HS-5 (cell line): ENCODE measurements at regions not wholly inside any gene's neighbourhood (a gene's known extent, or its start where the extent isn't known, plus 50 kb on each side); places are given as distances from the start of the nearest gene placed in this dataset.
A peak's percentile ranks its signal among the peaks of the same experiment; 100 is the strongest.

ENCODE experiments used
- DNase-seq: peaks from one replicate; pipeline ENCODE4 v3.0.0-alpha.2; 2012; ENCODE audit warnings: low read depth

DNA sequence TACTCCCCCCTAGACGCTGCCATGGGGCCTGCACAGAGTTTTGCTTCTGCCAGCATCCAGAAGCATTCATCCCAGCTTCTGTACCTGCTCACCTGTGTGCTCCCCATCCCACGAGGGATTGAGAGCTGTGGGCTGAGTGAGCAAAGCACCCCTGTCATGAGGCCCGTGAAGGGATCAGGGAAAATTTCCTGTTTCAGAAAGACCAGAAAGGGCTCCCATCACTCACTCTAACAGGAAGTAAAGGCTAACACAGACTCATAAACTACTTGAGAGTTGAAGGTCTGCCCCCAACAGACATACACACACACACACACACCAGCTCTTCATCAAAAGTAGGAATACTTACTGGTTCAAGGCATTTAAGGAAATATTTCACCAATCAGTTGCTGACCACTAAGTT, 256.5 kb upstream of the NT5E start:
- no peak for DNase-seq

DNA sequence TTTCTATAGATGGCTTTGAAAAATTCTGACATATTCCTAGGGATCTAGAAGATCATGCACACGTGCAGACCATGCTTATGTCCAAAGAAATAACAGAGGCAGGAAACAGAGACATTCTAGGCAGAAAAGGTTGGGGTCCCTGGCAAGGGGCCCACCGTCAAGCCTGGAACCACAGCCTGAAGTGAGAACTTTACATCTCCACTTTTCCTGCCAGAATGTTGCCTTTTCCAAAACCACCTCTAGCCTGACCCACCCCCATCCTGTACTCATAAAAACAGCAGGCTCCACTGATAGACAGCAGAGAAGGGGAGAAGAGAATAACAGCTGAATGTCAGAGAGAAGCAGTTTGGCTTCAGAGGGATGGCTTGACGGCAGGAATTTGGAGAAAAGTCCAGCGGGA, 257.3 kb upstream of the NT5E start:
- no peak for DNase-seq

DNA sequence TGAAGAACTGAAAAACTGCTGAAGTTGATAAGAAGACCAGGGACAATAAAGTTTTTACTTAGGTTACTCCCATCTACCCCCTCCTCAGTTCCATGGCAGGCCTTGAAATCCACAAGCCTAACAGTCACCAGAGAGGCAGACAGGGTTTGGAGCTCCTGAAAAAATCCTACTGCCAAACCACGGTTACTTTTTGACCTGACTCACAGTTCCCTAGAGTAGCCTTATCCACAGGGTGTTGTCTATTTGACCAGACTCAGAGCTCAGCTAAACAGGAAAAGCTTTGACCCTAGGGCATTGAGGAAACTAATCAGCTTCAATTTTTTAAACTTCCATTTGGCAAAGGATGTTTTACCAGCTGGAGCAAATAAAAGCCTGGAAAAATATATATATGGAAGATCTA, 257.7 kb upstream of the NT5E start:
- peak; percentile 44 for DNase-seq

DNA sequence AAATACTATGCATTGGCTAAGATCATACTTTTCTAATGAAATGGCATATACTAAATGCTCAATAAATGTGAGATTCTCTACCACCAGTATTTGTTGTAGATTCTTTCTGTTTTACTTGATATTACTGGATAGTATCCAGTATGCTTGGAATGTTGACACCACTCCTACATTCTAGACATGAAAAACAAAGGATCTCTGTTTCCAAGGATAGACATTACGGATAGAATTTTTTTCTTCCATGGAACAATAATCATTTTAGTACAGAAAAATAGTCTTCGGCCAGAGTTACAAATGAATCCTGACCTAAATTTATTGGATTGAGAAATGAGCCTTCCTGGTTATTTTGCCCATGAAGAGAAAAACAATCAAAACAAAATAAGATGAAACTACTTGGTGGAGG, 258.2 kb upstream of the NT5E start:
- no peak for DNase-seq

DNA sequence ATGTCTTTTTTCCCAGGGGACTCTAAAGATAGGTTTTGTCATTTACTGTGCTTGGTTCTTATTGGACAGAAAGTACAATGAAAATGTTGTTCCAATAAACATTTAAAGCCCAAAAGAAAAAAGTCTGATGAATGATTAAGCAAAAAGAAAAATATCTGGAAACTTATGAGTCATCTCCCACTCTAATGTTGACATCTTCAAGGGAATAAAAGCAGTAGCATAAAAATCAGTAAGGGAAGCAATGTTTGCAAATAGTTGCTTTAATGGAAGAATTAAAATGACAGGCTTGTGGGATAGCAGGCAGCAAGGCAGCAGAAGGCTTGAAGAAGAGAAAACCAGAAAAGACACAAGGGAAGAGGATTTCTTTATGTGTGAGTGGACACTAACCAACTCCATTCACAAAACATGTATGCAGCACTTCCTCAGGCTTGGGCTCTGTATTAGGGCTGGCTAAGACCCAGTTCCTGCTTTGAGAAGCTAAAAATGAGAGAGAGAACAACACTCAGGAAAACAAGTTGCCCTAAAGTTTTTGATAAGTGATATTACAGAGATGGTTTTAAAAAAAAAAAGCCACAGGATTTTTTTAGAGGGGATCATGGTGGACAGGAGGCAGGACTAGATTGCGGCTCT, 263.2 kb upstream of the NT5E start:
- DNase-seq, result no peak

DNA sequence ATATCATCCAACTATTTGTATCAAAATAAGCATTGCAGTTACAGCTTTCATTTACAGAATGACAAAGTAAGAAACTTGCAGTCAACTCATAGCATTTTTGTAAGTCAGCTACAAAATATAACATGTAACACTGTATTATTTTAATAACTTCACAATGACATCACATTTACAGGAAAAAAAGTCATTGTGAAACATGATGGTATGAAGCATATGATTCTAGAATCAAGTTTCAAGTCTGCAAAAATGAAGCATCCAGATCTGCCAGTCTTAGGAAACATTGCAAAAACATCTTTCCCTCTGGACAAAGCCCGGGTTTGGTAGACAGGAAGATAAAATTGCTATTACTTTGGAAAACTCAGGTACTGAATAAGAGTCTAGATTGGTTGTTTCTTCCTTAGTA, 263.9 kb upstream of the NT5E start:
- DNase-seq, result no peak

DNA sequence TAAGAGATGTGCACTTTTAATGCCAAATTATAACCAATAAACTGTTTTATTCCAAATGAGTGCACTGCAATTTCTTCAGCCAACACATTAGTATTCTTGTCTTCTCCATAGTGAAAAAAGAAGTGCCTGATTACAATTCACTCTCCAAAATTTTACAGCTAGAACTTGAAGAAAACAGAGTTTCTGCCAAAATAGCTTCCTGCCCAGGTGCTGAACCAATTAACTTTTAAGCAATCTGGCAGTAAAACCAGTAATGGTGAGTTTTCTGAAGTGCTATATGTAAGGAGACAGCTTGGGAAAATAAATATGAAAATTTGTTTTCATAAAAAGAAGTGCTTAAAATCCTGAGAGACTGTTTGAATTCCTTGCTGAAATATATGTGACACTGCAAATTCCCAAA, 266.0 kb upstream of the NT5E start:
- DNase-seq, result no peak

DNA sequence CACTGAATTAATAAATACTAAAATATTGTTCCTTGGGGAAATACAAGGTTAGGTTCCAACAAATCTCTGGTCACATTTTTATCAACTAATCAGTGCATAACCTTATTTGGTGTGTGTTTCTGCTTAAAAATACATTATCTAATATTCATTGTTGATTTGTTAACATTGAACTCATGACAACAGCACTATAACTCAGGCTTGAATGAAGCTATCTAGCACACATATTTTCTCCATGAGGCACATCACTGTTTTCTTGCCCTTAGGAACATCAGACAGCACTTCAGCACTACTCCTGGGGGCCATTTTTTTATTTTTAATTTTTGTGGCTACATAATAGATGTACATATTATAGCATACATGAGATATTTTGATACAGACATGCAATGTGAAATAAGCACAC, 277.2 kb upstream of the NT5E start:
- no peak for DNase-seq

DNA sequence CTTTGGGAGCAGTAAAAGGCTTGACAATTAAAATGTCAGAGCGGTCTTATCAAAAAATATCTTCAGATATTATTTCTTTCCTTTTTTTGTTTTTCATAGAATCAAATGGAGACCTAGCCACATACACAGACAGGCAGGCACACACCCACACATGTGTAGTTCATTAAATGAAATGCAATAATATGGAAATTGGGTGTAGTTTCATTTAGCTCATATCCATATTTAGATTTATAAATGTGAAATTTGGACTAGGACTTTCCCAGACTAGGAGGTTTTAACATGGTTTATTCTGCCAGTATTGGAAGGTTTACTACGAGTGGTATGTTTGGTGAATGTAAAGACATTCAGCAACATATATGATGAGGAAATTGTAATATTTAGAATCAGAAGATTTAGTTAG, 277.7 kb upstream of the NT5E start:
- DNase-seq, result no peak

DNA sequence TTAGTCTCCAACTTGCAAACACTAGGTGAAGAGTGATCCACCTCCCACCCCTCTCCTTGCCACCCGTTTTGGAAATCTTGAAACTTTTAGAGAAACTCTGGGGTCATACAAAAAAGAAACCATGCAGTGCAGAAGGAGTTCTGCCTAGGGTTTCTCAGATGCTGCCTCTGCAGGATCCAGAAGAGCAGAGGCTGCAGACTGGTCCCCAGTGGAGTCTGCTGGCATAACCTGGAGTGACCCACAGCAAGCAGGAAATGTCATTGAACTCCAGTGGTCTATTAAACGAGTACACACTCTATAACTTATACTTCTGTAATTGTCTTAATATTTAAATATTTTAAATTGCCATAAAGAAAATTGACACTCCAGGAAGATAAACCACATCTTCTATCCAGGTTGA, 280.7 kb upstream of the NT5E start:
- no peak for DNase-seq

DNA sequence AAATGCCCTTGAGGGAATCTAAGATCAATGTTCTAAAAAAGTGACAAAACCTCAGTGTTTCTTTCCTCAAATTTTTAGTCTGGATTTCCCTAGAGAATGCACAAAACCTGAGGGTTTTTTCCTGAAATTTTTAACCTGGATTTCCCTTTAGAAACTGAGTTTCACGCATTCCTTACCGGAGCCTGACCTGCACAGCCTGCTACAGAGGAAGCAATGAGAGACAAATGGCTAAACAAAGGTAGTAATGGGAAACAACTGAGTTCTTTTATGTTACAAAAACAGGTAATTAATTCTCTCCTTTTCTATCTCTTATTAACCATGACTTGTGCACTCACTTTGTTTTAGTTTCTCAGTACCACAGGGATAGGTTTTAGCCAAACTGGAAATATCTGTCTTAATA, 281.7 kb upstream of the NT5E start:
- DNase-seq, result no peak

DNA sequence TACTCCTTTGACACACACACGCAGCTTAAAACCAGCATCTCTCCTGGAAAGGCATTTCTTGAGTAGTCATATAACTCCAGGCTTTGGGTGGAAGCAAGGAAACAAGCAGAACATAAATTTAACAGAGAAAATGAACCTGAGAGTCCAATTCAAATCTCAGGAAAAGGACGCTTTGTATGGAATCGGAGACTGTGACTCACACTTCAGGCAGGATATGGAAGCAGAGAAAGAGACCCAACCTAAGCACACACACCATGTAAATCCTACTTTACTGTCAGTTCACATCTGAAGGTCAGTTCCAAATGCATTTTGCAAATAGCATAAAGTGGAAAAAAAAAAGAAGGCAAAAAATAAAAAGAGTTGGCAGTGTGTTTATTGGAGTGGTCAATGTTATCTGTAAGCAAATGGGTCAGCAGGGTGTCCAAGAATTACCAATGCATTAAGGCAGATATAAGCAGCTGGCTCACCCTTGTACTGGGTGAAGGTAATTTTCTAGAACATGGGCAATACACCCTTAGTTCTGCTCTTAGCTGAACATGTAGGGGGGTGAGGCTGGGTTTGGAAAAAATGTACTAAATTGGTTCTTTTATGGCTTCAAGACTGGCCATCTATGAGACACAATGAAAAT, 283.7 kb upstream of the NT5E start:
- no peak for DNase-seq

DNA sequence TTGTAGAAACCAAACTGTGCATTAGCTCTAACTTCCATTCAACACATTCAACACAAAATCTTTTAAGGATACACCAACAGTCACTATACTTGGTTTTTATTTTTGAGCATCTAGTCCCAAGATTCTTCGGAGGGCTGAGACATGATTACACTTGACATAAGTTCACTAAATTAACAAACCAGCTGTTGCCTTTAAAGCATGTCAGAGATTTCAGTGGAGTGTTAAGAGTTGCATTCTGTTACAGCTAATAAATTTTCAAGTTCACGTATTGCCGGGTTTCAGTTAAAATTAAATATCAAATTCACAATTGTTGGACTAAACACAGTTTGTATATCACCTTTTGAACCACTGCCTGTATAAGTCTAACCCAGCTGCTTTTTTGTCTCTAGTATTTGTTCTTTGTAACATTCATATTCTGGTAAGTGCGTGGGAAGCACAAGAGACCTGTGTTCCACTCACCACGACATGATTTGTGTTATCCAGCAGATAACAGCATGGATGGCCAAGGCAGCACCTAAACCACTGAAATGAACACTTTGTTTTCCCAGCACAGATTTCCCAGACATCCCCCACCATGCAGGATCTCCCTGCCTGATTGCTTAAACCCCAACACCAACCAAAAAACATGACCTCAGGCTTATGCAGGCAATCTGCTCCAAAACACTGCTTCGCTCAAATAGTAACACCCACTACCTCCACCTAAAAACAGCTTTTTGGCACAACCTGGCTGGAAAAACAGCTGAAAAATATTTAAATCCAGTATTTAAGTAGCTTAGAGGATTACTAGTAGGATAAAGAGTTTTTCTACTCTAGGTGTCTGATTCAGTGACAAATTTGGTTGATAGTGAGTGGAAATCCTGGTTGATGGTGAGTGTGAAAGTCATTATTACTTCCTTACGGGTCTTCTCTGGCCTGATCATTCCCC, 286.5 kb upstream of the NT5E start:
- no peak for DNase-seq

DNA sequence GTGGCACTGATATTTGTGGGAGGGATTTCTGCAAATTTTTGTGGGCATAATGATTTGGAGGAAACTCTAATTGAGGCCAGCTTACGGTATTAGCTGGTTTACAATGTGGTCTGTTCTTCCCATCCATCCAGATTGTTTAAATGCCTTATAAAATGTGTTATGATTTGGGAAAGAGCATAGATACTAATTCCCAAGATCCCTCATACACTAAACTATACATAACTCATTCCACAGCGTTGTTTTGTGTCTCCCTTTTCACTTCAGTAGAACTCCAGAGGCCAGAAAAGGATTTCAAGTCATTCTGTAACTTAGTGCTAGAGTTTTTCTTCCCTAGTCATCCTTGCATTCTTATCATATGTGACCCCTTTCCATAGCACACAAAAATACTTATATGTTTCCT, 292.6 kb upstream of the NT5E start:
- DNase-seq, result no peak

DNA sequence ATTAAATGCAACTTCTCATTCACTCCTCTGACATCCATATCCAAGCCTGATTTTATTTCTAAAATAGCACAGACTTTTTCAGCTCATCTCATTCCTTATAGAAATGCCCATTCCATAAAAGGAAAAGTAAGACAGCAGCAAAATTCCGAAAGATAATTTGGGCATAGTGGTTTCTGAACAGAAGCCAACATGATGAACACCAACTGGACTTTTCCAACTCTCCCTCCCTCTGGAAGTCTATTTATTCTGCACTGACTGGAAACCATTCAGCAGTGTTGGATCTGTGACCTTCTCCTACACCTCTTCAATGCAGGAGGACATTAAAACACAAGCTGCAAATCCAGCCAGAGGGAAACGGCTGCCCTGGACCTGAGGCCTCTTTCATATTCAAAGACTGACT, 306.2 kb upstream of the NT5E start:
- DNase-seq, result no peak

DNA sequence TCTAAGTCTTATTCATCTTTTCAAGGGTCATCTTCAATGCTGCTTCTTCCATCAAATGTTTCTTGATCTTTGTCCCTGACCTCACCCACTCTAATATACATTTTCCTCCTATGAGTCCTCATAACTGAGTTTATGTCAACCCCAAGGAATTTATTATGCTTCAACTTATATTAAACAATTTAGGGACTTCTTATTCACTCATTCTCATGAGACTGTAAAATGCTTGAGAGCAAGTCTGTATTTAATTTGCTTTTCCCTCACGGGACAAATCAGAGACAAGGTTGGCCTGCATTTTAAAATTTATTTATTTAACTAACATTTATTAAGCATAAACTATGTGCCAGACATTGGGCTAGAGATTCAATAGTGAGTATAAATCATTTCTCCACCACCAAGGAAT, 312.0 kb upstream of the NT5E start:
- no peak for DNase-seq

DNA sequence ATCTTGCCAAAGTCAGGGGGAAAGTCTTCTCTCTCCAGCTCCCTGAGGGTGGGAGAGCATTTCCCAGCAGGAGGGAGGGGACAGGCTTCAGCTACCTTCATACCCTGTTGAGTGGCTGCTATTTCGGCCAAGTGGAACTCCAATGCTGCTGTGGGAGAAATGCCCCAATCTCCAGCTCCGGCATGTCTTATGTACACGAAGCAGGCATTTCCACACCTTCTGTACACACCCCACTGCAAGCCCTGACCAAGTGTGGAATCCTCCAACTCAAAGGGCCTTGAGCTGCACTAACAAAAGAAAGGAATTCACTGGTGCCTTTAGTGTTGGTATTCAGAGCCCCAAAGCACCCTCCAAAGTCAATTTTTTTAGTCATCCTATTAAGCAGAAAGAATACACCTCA, 313.6 kb upstream of the NT5E start:
- no peak for DNase-seq

DNA sequence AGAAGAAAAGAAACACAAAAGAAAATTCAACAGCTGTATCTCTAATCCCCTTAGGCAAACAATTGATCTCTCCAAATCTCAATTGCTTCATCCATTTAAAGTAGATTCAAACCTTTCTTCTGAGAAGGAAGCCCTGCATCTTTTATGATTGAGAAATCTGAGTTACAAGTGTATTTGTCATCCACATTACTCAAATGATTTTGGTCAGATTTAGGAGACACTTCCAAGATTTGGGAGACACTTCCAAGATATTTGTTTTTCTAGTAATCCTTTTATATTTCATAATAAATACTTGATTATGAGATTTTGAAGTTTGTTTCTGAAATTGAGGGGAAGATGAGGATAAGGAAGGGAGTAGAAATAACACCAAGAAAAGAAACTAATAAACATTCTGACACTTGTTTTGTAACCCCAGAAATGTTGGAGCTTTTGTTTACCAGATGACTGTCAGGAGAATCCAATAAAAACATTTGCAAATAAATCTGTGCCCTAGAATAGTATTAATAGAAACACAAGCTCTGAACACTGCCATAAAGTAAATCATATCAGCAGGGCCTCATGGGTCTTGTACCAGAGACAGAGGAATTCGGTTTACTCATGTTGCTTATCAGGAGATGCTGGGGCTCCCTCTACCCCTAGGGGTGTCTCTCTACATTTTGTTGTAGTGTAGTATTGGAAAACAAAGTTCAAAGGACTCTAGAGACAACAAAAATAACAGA, 314.3 kb upstream of the NT5E start:
- peak; percentile 67 for DNase-seq

DNA sequence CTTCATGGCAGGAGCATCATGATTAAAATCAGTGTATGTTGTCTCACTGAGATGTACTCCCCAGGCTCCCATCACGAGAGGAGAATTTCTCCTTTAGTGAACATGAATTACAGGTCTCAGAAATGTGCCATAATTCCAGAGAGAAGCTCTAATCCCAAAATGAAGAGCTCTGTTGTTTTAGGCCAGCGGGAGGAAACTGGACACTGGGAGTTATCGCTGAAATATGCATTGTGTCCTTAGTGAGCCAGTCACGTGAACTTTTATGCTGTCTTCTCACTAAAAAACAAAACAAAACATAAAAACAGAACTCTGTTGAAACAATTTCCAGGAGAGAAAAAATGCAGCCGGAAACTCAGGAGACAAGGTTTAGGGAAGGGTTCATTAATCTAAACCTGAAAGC, 315.7 kb upstream of the NT5E start:
- no peak for DNase-seq

DNA sequence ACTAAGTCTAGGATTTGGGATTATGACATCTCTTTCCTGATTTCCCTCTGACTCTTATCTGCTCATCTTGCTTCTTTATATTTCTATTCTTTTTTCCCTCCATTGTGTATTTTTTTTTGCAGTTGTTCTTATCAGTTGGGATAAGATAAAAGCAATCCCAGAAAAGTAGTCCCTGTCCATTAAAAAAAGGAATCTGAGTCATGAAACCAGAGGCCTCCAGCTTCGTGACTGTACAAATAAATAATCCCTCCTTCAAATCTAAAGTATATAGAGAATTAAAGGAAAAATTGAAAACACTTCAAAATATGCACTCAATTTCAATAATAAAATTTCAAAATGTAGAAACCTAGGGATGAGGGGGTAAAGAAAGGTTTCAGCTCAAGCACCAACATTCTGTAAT, 317.8 kb upstream of the NT5E start:
- no peak for DNase-seq

DNA sequence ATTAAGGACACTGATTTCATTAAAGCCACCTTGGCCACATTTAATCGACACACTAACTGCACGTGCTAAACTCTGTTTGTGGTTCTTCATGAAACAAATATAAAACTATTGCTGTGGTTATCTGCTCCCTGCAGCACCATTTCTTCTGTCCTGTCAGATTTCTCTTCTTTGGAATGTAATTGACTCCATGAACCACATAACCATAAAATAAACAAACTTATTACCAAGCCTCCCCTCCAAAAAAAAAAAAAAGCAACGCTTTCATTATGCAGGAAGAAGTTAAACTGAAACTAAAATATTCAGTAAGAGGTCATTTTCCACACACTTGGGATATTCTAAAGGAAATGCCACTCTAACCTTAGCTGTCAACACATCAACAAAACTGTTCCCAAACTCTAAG, 319.1 kb upstream of the NT5E start:
- DNase-seq, result no peak

DNA sequence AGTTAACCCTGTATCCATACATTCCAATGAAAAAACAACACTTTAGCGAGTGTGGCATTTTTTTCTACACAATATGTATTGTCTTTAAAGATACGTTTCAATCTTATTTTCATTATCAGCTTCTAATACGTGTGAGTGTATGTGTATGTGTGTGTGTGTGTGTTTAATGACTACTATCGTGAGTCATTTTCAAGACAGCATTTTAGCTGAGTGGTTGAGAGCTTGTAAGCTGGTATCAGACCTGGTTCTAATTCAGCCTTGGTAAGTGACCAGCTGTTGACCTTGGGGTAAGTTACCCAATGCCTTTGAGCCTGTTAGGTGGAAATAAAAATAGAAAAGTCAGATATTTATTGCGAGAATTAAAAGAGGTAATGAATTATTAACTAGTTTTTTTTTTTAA, 320.0 kb upstream of the NT5E start:
- DNase-seq, result no peak

DNA sequence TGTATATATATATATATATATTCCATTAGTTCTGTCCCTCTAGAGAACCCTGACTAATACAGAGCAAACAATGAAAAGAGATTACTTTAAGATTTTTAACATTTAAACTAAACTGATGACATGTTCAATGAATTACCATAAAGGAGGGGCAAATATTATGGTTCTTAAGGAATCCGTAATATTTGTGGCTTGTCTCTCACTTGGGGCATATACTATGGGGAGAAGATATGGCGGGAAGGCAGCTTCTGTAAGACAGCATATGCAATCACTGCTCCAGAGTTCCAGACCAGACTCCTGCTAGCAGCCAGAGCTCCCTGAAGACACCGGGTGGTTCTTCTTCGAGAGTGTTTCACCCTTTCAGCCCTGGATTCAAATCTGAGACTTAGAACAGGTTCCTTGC, 321.1 kb upstream of the NT5E start:
- no peak for DNase-seq
